Cardiac muscle cell (in vitro differentiated cells and primary cell): ENCODE measurements at regions not wholly inside any gene's neighbourhood (a gene's known extent, or its start where the extent isn't known, plus 50 kb on each side); places are given as distances from the start of the nearest gene placed in this dataset.
A peak's percentile ranks its signal among the peaks of the same experiment; 100 is the strongest.

Source experiments
- DNase-seq, 2 donors: peaks; one replicate each; pipeline versions ENCODE4 v3.0.0 to v3.0.0-alpha.2; 2010 to 2017; ENCODE audit warnings: low read depth in 1 of 2, low spot score in 1 of 2
- H3K27ac ChIP-seq: fragments of 200-600 bp; sonication (generic); 2 replicates; pipeline ENCODE4 v1.5.1; 2016
- H3K27me3 ChIP-seq: fragments of 200-600 bp; sonication (generic); 2 replicates; pipeline ENCODE4 v1.6.0; 2016; ENCODE audit warnings: control low read depth
- H3K36me3 ChIP-seq: fragments of 200-600 bp; sonication (generic); 2 replicates; pipeline ENCODE4 v1.5.1; 2016; ENCODE audit warnings: control low read depth
- H3K4me1 ChIP-seq: fragments of 200-600 bp; sonication (generic); 2 replicates; pipeline ENCODE4 v1.8.1; 2017; ENCODE audit warnings: low read depth, mild to moderate bottlenecking, mixed run types
- H3K4me3 ChIP-seq: fragments of 200-600 bp; sonication (generic); 2 replicates; pipeline ENCODE4 v1.5.1; 2016; ENCODE audit warnings: mild to moderate bottlenecking
- H3K9me3 ChIP-seq: fragments of 200-600 bp; sonication (generic); 2 replicates; pipeline ENCODE4 v1.5.1; 2017; ENCODE audit warnings: low read depth, mild to moderate bottlenecking, control low read depth
- CTCF ChIP-seq: IDR thresholded peaks from 2 replicates; pipeline ENCODE4 v1.5.1; 2012; ENCODE audit warnings: low read depth, mild to moderate bottlenecking, low read length

GRCh38 chr10:4351723-4352413 is 474.1 kb upstream of the AKR1E2 start:
- Histone ChIP-seq H3K27ac (no peak overlapping the region), H3K4me3 (no peak overlapping the region), H3K9me3 (no peaks in the 10 kb centered on the region), H3K27me3 (no peaks in the 10 kb centered on the region), H3K4me1 (peaks cover 5% of the 10 kb centered on the region), H3K36me3 (no peaks in the 10 kb centered on the region)
- no peak for TF ChIP-seq CTCF
- DNase-seq, result peak in 1 of 2 donors; percentile 71

GRCh38 chr10:4347397-4347796 is 478.6 kb upstream of the AKR1E2 start:
- DNase-seq, result no peak
- H3K9me3 ChIP-seq, result no peaks in the 10 kb centered on the region
- H3K36me3 ChIP-seq, result no peaks in the 10 kb centered on the region
- no peak overlapping the region for H3K27ac ChIP-seq
- H3K27me3 ChIP-seq, result no peaks in the 10 kb centered on the region
- no peak for TF ChIP-seq CTCF
- peaks cover 5% of the 10 kb centered on the region for H3K4me1 ChIP-seq
- no peak overlapping the region for H3K4me3 ChIP-seq

- DNase-seq, result no peak
- H3K36me3 ChIP-seq, result no peaks in the 10 kb centered on the region
- no peaks in the 10 kb centered on the region for H3K27me3 ChIP-seq
- no peak overlapping the region for H3K27ac ChIP-seq
- H3K9me3 ChIP-seq, result no peaks in the 10 kb centered on the region
- no peak overlapping the region for H3K4me3 ChIP-seq
- H3K4me1 ChIP-seq, result peaks cover 5% of the 10 kb centered on the region
- no peak for TF ChIP-seq CTCF
Observed at GRCh38 chr10:4345877-4346646, 479.9 kb upstream of the AKR1E2 start.

DNA sequence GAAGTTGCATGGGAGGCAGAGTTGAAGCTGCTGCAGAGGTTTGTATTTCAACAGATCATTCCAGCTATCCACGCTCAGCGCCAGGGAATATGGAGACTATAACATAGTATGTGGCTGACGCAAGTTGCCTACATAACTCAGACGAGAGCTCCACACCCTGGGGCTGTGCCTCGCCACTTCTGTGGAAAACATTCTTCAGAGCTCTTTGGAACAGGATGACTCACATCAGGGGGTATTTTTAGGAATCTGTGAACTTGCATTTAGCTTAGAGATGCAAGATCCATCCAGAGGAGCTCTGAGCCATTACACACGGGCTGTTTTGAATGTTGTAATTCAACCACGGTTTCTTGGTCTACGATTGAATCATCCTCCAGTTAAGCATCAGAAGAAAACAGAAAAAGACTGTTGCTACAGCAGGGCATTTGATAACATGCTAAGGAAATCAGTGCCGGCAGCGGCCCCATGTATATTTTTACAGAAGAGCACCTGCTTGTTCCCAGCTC is 481.5 kb upstream of the AKR1E2 start:
- Histone ChIP-seq H3K4me3 (no peak overlapping the region), H3K27ac (no peak overlapping the region), H3K9me3 (no peaks in the 10 kb centered on the region), H3K36me3 (no peaks in the 10 kb centered on the region), H3K4me1 (peaks cover 5% of the 10 kb centered on the region), H3K27me3 (no peaks in the 10 kb centered on the region)
- peak; percentile 26 for TF ChIP-seq CTCF
- DNase-seq, result peak; percentile 63 to 99

DNA sequence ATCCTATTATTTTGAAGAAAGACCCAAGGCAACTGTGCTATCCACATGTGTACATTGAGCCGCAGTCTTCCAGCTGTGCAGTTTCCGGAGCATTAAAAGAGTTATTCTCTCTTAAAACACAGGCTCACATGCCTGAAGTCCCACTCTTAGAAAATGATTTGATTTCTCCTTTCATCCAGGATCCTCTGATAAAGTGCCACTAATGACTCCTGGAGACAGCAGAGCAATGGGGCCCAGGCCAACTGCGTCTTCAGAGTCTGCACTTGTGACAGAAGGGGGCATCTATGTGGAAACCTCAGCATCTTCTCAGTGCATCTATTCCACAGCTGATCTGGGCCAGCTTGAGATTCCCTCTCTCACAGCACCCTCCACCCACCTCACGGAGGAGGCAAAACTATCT is 482.1 kb upstream of the AKR1E2 start:
- no peaks in the 10 kb centered on the region for H3K9me3 ChIP-seq
- H3K4me1 ChIP-seq, result peaks cover 5% of the 10 kb centered on the region
- TF ChIP-seq CTCF, result no peak
- no peak overlapping the region for H3K4me3 ChIP-seq
- H3K36me3 ChIP-seq, result no peaks in the 10 kb centered on the region
- no peak overlapping the region for H3K27ac ChIP-seq
- H3K27me3 ChIP-seq, result no peaks in the 10 kb centered on the region
- DNase-seq, result no peak
